ENCODE measurements at regions not wholly inside any gene's neighbourhood (a gene's known extent, or its start where the extent isn't known, plus 50 kb on each side); places are given as distances from the start of the nearest gene placed in this dataset.

- DNase-seq: no peak
- ChIA-PET CTCF (no interaction called here), POLR2A (no interaction called here)
- H3K36me3 ChIP-seq (ENCODE audit: control insufficient read depth in 4 of 4, insufficient read depth in 4 of 4, low read length in 3 of 4): no peaks in the 10 kb centered on the region
- no peak overlapping the region for H3K27ac ChIP-seq (ENCODE audit: insufficient read depth in 1 of 2, low read depth in 1 of 2, low read length in 2 of 2, poor library complexity in 1 of 2, severe bottlenecking in 2 of 2)
- no peaks in the 10 kb centered on the region for H3K9me3 ChIP-seq (ENCODE audit: control extremely low read depth in 1 of 5, control insufficient read depth in 4 of 5, insufficient read depth in 2 of 5, low read depth in 1 of 5, low read length in 4 of 5)
- no peaks in the 10 kb centered on the region for H3K27me3 ChIP-seq (replicated peaks in 2 of 5; ENCODE audit: control insufficient read depth in 4 of 5, insufficient read depth in 5 of 5, low read length in 4 of 5)
- no peak overlapping the region for H3K4me3 ChIP-seq (ENCODE audit: control insufficient read depth in 1 of 7, extremely low read depth in 1 of 7, insufficient read depth in 4 of 7, low read depth in 2 of 7, low read length in 6 of 7)
- H3K4me1 ChIP-seq (ENCODE audit: control extremely low read depth in 1 of 4, control insufficient read depth in 4 of 4, insufficient read depth in 4 of 4, low read length in 3 of 4): peaks cover 0 to 5% (median 0%) of the 10 kb centered on the region in 4 experiments
Measured at GRCh38 chr4:4913628-4914027, 54.2 kb downstream of the MSX1 start.

DNA sequence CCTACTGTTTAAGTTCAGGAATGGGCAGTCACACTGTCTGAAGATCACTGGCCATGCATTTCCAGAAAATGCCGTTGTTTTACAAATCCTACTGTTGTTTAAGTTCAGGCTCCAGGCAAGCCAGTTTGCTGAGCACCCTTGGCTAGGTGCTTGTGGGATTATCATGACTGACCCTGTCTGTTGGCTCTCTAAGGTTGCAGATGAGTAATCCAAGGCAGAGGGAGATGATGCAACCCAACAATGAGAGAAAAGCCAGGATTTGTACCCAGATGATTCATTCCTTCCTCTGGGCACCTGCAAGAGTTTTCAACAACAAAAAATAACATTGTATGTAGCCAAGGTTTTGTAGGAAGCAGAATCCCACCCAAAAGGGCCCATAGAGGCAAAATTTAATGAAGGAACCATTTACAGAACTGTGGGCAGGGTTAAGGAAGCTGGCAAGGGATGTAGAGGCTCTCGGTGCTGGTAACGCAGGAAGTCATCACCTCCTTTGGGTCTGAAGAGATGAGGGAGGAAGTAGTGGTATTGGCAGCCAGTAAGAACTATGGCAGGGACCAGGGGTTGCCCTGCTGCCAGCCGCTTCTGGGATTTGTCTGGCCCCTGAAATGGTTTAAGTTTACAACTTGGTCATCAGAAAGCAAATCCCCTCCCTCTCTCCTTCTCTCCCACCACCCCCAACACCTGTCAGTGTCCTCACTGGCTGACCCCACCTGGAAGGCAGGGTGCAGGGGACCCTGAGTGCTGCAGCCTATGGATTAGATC is 54.8 kb downstream of the MSX1 start:
- Histone ChIP-seq H3K4me3 (ENCODE audit: control insufficient read depth in 1 of 7, extremely low read depth in 1 of 7, insufficient read depth in 4 of 7, low read depth in 2 of 7, low read length in 6 of 7) (no peak overlapping the region), H3K36me3 (ENCODE audit: control insufficient read depth in 4 of 4, insufficient read depth in 4 of 4, low read length in 3 of 4) (no peaks in the 10 kb centered on the region), H3K27ac (ENCODE audit: insufficient read depth in 1 of 2, low read depth in 1 of 2, low read length in 2 of 2, poor library complexity in 1 of 2, severe bottlenecking in 2 of 2) (no peak overlapping the region), H3K4me1 (ENCODE audit: control extremely low read depth in 1 of 4, control insufficient read depth in 4 of 4, insufficient read depth in 4 of 4, low read length in 3 of 4) (peaks cover 0 to 5% (median 0%) of the 10 kb centered on the region in 4 experiments), H3K9me3 (ENCODE audit: control extremely low read depth in 1 of 5, control insufficient read depth in 4 of 5, insufficient read depth in 2 of 5, low read depth in 1 of 5, low read length in 4 of 5) (no peaks in the 10 kb centered on the region), H3K27me3 (replicated peaks in 2 of 5; ENCODE audit: control insufficient read depth in 4 of 5, insufficient read depth in 5 of 5, low read length in 4 of 5) (no peaks in the 10 kb centered on the region)
- CTCF ChIA-PET: no interaction called here
- DNase-seq: peak in 2 of 3 donors; percentile 9 to 15
- 75% methylated on average over 4 of the region's 4 CpGs for WGBS (ENCODE audit: insufficient coverage)
- POLR2A ChIA-PET: no interaction called here

DNA sequence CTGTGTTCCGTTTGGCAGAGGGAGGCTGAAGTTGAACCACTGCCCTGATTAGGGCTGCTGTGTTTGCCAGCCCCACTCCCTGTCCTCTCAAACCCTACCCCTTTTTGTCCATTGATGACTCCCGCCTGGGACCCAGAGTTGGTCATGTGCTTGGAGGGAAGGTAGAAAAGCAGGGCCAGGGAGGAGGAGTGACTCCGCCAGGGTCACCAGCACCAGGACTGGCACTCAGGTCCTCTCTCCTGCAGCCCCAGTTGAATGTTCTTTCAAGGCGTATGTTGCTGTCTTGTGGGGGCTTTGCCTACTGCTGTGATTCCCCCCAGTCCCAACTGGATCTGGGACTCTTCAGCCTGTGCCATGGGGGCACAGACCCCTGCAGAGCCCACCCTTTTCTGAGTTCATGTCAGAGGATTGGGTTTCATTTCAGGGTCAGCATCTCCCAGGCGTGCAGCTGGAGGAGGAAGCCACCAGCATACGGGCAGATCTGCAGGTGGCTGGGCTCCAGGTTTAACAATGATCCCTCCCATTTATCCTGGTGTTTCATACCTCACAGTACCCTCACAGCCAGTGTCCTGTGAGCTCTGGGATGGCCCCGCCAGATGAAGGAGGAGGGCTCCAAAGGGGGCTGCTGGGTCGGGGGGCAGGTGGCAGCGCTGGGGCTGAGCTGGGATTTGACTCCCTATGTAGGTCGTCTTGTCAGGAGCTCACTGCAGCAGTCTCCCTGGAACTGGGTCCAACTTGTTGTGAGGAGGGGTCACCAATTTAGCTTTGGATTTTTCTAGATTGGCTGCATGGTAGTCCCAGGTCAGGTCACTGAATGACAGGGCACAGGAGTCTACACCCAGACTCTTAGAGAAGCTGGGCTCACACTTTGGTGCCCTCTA is 55.7 kb downstream of the MSX1 start:
- Histone ChIP-seq H3K4me3 (ENCODE audit: control insufficient read depth in 1 of 7, extremely low read depth in 1 of 7, insufficient read depth in 4 of 7, low read depth in 2 of 7, low read length in 6 of 7) (no peak overlapping the region), H3K27me3 (replicated peaks in 2 of 5; ENCODE audit: control insufficient read depth in 4 of 5, insufficient read depth in 5 of 5, low read length in 4 of 5) (no peaks in the 10 kb centered on the region), H3K4me1 (ENCODE audit: control extremely low read depth in 1 of 4, control insufficient read depth in 4 of 4, insufficient read depth in 4 of 4, low read length in 3 of 4) (peaks cover 0 to 5% (median 0%) of the 10 kb centered on the region in 4 experiments), H3K27ac (ENCODE audit: insufficient read depth in 1 of 2, low read depth in 1 of 2, low read length in 2 of 2, poor library complexity in 1 of 2, severe bottlenecking in 2 of 2) (no peak overlapping the region), H3K36me3 (ENCODE audit: control insufficient read depth in 4 of 4, insufficient read depth in 4 of 4, low read length in 3 of 4) (no peaks in the 10 kb centered on the region), H3K9me3 (ENCODE audit: control extremely low read depth in 1 of 5, control insufficient read depth in 4 of 5, insufficient read depth in 2 of 5, low read depth in 1 of 5, low read length in 4 of 5) (no peaks in the 10 kb centered on the region)
- no peak for DNase-seq
- CTCF ChIA-PET: no interaction called here
- POLR2A ChIA-PET: no interaction called here
- 96% methylated on average over 4 of the region's 10 CpGs for WGBS (ENCODE audit: insufficient coverage)

DNA sequence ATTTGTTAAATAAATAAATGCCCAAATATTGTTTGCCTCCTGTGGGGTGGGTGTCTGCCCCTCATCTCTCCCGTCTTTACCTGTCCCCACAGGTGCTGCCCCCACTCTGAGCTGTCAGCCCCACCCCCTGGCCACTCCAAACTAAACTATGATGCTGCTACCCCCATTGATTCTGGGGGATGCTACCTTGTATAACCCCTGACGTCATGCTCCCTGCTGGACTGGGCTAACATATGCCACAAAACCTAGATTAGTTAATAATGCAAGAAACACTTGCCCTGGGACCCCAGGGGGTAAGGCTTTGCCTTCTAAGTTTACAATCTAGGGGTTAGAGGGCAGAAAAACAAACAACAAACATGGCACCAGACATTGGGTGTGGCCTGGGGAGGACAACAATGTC is 58.6 kb downstream of the MSX1 start:
- Histone ChIP-seq H3K36me3 (ENCODE audit: control insufficient read depth in 4 of 4, insufficient read depth in 4 of 4, low read length in 3 of 4) (no peaks in the 10 kb centered on the region), H3K27me3 (replicated peaks in 2 of 5; ENCODE audit: control insufficient read depth in 4 of 5, insufficient read depth in 5 of 5, low read length in 4 of 5) (no peaks in the 10 kb centered on the region), H3K27ac (ENCODE audit: insufficient read depth in 1 of 2, low read depth in 1 of 2, low read length in 2 of 2, poor library complexity in 1 of 2, severe bottlenecking in 2 of 2) (no peak overlapping the region), H3K9me3 (ENCODE audit: control extremely low read depth in 1 of 5, control insufficient read depth in 4 of 5, insufficient read depth in 2 of 5, low read depth in 1 of 5, low read length in 4 of 5) (no peaks in the 10 kb centered on the region), H3K4me3 (ENCODE audit: control insufficient read depth in 1 of 7, extremely low read depth in 1 of 7, insufficient read depth in 4 of 7, low read depth in 2 of 7, low read length in 6 of 7) (no peak overlapping the region), H3K4me1 (ENCODE audit: control extremely low read depth in 1 of 4, control insufficient read depth in 4 of 4, insufficient read depth in 4 of 4, low read length in 3 of 4) (peaks cover 0 to 18% (median 11%) of the 10 kb centered on the region in 4 experiments)
- ChIA-PET POLR2A (no interaction called here), CTCF (no interaction called here)
- 50% methylated on average over 1 of the region's 2 CpGs for WGBS (ENCODE audit: insufficient coverage)
- DNase-seq: no peak

DNA sequence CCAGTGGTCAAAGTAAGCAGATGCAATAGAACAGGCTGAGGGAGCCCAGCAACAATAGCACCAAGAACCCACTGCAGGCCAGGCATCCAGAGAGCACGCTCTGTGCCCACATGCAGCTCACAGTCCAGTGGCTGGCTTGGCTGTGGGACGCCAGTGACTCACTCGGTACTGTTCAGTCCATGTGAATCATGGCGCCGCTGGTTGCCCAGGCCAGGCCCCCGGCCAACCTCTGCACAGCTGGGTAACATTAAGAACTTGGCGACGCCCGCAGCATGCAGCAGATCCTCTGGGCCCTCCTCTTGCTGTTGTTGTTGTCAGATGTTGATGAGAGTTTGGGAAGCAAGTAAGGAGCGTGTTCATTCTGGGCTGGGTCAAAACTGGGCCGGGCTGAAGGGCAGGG is 60.5 kb downstream of the MSX1 start:
- Histone ChIP-seq H3K27ac (ENCODE audit: insufficient read depth in 1 of 2, low read depth in 1 of 2, low read length in 2 of 2, poor library complexity in 1 of 2, severe bottlenecking in 2 of 2) (no peak overlapping the region), H3K36me3 (ENCODE audit: control insufficient read depth in 4 of 4, insufficient read depth in 4 of 4, low read length in 3 of 4) (no peaks in the 10 kb centered on the region), H3K27me3 (replicated peaks in 2 of 5; ENCODE audit: control insufficient read depth in 4 of 5, insufficient read depth in 5 of 5, low read length in 4 of 5) (no peaks in the 10 kb centered on the region), H3K4me3 (ENCODE audit: control insufficient read depth in 1 of 7, extremely low read depth in 1 of 7, insufficient read depth in 4 of 7, low read depth in 2 of 7, low read length in 6 of 7) (no peak overlapping the region), H3K4me1 (ENCODE audit: control extremely low read depth in 1 of 4, control insufficient read depth in 4 of 4, insufficient read depth in 4 of 4, low read length in 3 of 4) (peaks cover 0 to 15% (median 11%) of the 10 kb centered on the region in 4 experiments), H3K9me3 (ENCODE audit: control extremely low read depth in 1 of 5, control insufficient read depth in 4 of 5, insufficient read depth in 2 of 5, low read depth in 1 of 5, low read length in 4 of 5) (peaks cover 0 to 5% (median 5%) of the 10 kb centered on the region in 5 experiments)
- 97% methylated on average over 11 of the region's 11 CpGs for WGBS (ENCODE audit: insufficient coverage)
- ChIA-PET POLR2A (no interaction called here), CTCF (no interaction called here)
- no peak for DNase-seq

DNA sequence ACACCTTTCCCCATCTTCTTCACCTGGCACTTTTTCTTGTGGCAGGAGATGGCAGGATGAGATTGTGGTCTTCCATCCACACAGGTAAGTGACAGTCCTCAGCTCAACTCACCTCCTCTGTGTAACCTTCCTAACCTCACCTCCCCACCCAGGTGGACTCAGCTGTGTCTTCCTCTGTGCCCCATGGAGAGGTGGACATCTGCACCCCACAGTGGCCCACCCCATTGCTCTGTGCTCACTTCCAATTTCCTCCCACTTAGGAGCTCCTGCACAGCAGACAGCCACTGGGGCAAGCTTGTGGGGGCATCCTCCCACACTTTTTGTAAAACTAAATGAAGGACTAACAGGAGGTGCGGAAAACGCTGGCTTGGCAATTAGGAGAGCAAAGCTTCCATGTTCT is 61.6 kb downstream of the MSX1 start:
- WGBS (ENCODE audit: insufficient coverage): 100% methylated on average over 2 of the region's 2 CpGs
- no peaks in the 10 kb centered on the region for H3K36me3 ChIP-seq (ENCODE audit: control insufficient read depth in 4 of 4, insufficient read depth in 4 of 4, low read length in 3 of 4)
- CTCF ChIA-PET: interaction anchor here (0.9 to 1.2 kb wide), 3 partner anchors 9 to 20 kb away, joined by 3 to 5 read pairs (median 3); no protein-coding TSS in a partner anchor

DNA sequence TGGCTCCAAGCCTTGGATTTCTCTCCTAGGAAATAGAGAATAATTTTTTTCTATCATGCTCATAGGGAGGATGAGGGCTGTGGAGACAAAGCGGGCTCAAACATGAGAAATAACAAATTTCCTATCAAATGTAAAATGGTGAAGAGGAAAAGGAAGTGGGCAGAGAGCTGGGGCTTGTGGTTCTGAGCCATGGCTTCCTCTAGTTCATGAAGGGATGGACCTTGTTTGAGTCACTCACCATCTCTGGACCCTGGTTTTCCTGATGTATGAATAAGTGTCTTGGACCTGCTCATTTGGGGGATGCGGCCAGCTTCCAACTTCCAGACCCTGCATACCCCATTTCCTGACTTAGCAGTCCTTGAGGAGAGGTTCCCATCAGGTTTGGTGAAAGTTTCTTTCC is 63.0 kb downstream of the MSX1 start:
- POLR2A ChIA-PET: no interaction called here

More for the DNA sequence above, 61.6 kb downstream of the MSX1 start:
- Histone ChIP-seq H3K9me3 (ENCODE audit: control extremely low read depth in 1 of 5, control insufficient read depth in 4 of 5, insufficient read depth in 2 of 5, low read depth in 1 of 5, low read length in 4 of 5) (peaks cover 0 to 6% (median 5%) of the 10 kb centered on the region in 5 experiments), H3K4me3 (ENCODE audit: control insufficient read depth in 1 of 7, extremely low read depth in 1 of 7, insufficient read depth in 4 of 7, low read depth in 2 of 7, low read length in 6 of 7) (no peak overlapping the region), H3K4me1 (ENCODE audit: control extremely low read depth in 1 of 4, control insufficient read depth in 4 of 4, insufficient read depth in 4 of 4, low read length in 3 of 4) (peaks cover 0 to 15% (median 11%) of the 10 kb centered on the region in 4 experiments), H3K27me3 (replicated peaks in 2 of 5; ENCODE audit: control insufficient read depth in 4 of 5, insufficient read depth in 5 of 5, low read length in 4 of 5) (no peaks in the 10 kb centered on the region), H3K27ac (ENCODE audit: insufficient read depth in 1 of 2, low read depth in 1 of 2, low read length in 2 of 2, poor library complexity in 1 of 2, severe bottlenecking in 2 of 2) (no peak overlapping the region)
- POLR2A ChIA-PET: no interaction called here
- no peak for DNase-seq

More for the DNA sequence above, 63.0 kb downstream of the MSX1 start:
- CTCF ChIA-PET: interaction anchor here (1.2 kb wide), 1 partner anchor 21 kb away, joined by 3 read pairs; no protein-coding TSS in a partner anchor
- no peaks in the 10 kb centered on the region for H3K27me3 ChIP-seq (replicated peaks in 2 of 5; ENCODE audit: control insufficient read depth in 4 of 5, insufficient read depth in 5 of 5, low read length in 4 of 5)
- H3K9me3 ChIP-seq (ENCODE audit: control extremely low read depth in 1 of 5, control insufficient read depth in 4 of 5, insufficient read depth in 2 of 5, low read depth in 1 of 5, low read length in 4 of 5): peaks cover 0 to 9% (median 5%) of the 10 kb centered on the region in 5 experiments
- DNase-seq: peak; percentile 34 to 72 (median 69)
- no peak overlapping the region for H3K27ac ChIP-seq (ENCODE audit: insufficient read depth in 1 of 2, low read depth in 1 of 2, low read length in 2 of 2, poor library complexity in 1 of 2, severe bottlenecking in 2 of 2)
- H3K4me3 ChIP-seq (ENCODE audit: control insufficient read depth in 1 of 7, extremely low read depth in 1 of 7, insufficient read depth in 4 of 7, low read depth in 2 of 7, low read length in 6 of 7): peak overlapping the region in 1 of 7 experiments; percentile 16
- H3K36me3 ChIP-seq (ENCODE audit: control insufficient read depth in 4 of 4, insufficient read depth in 4 of 4, low read length in 3 of 4): no peaks in the 10 kb centered on the region
- H3K4me1 ChIP-seq (ENCODE audit: control extremely low read depth in 1 of 4, control insufficient read depth in 4 of 4, insufficient read depth in 4 of 4, low read length in 3 of 4): peaks cover 0 to 15% (median 11%) of the 10 kb centered on the region in 4 experiments
- WGBS (ENCODE audit: insufficient coverage): no CpG with 5 or more reads among the region's 2 CpGs
